H9 (cell line): ENCODE measurements at regions not wholly inside any gene's neighbourhood (a gene's known extent, or its start where the extent isn't known, plus 50 kb on each side); places are given as distances from the start of the nearest gene placed in this dataset.

Experiments
- DNase-seq: peaks from one replicate; pipeline ENCODE4 v3.0.0-alpha.2; 2017
- H2AFZ ChIP-seq: one replicate; pipeline ENCODE4 v1.6.1; 2013; ENCODE audit warnings: mild to moderate bottlenecking, low read length, control low read depth, moderate library complexity
- H2AK5ac ChIP-seq: 2 replicates; pipeline ENCODE4 v1.6.1; 2013; ENCODE audit warnings: low read length, control low read depth, mixed read lengths; ENCODE audit not compliant: insufficient read length
- H2BK120ac ChIP-seq: one replicate; pipeline ENCODE4 v1.6.1; 2013; ENCODE audit warnings: low read depth, mild to moderate bottlenecking, low read length, control low read depth, inconsistent platforms; ENCODE audit not compliant: poor library complexity, severe bottlenecking
- H2BK12ac ChIP-seq: 2 replicates; pipeline ENCODE4 v1.6.1; 2013; ENCODE audit warnings: low read length, control low read depth, mixed read lengths, low read depth; ENCODE audit not compliant: insufficient read length
- H2BK15ac ChIP-seq: 2 replicates; pipeline ENCODE4 v1.6.1; 2013; ENCODE audit warnings: low read depth, low read length, control low read depth
- H2BK20ac ChIP-seq: one replicate; pipeline ENCODE4 v1.6.1; 2013; ENCODE audit warnings: low read depth, mild to moderate bottlenecking, low read length, control low read depth, inconsistent platforms; ENCODE audit not compliant: poor library complexity, severe bottlenecking
- H2BK5ac ChIP-seq: 2 replicates; pipeline ENCODE4 v1.6.1; 2013; ENCODE audit warnings: low read length, control low read depth, mixed read lengths; ENCODE audit not compliant: insufficient read length
- H3K14ac ChIP-seq: 2 replicates; pipeline ENCODE4 v1.6.1; 2013; ENCODE audit warnings: low read length, control low read depth; ENCODE audit not compliant: insufficient read depth
- H3K18ac ChIP-seq: 2 replicates; pipeline ENCODE4 v1.6.1; 2013; ENCODE audit warnings: low read depth, mild to moderate bottlenecking, mixed read lengths, low read length, control low read depth; ENCODE audit not compliant: insufficient read length
- H3K23ac ChIP-seq: 2 replicates; pipeline ENCODE4 v1.6.1; 2013; ENCODE audit warnings: low read length, control low read depth, mixed read lengths, low read depth; ENCODE audit not compliant: insufficient read length
- H3K23me2 ChIP-seq: 2 replicates; pipeline ENCODE4 v1.6.1; 2013; ENCODE audit warnings: low read depth, mild to moderate bottlenecking, mixed read lengths, low read length, control low read depth; ENCODE audit not compliant: insufficient read length, poor library complexity, severe bottlenecking
- H3K27ac ChIP-seq: 2 replicates; pipeline ENCODE4 v1.5.1; 2013; ENCODE audit warnings: low read length, control low read depth, mixed read lengths, low read depth; ENCODE audit not compliant: insufficient read length
- H3K27me3 ChIP-seq: 2 replicates; pipeline ENCODE4 v1.6.1; 2013; ENCODE audit warnings: low read length, control low read depth, inconsistent platforms; ENCODE audit not compliant: insufficient read depth
- H3K4ac ChIP-seq: 2 replicates; pipeline ENCODE4 v1.6.1; 2013; ENCODE audit warnings: low read depth, mild to moderate bottlenecking, control low read depth, inconsistent platforms, low read length, moderate library complexity
- H3K4me1 ChIP-seq: 2 replicates; pipeline ENCODE4 v1.6.1; 2013; ENCODE audit warnings: low read length, control low read depth, inconsistent platforms; ENCODE audit not compliant: insufficient read depth
- H3K4me2 ChIP-seq: 2 replicates; pipeline ENCODE4 v1.6.1; 2013; ENCODE audit warnings: low read length, control low read depth, mixed read lengths; ENCODE audit not compliant: insufficient read length, insufficient read depth
- H3K56ac ChIP-seq: 2 replicates; pipeline ENCODE4 v1.6.1; 2013; ENCODE audit warnings: low read depth, mild to moderate bottlenecking, mixed read lengths, low read length, control low read depth; ENCODE audit not compliant: insufficient read length
- H3K79me1 ChIP-seq: 2 replicates; pipeline ENCODE4 v1.6.1; 2013; ENCODE audit warnings: low read depth, mild to moderate bottlenecking, moderate library complexity, low read length, control low read depth, inconsistent platforms; ENCODE audit not compliant: insufficient read depth, poor library complexity, severe bottlenecking
- H3K79me2 ChIP-seq: 2 replicates; pipeline ENCODE4 v1.6.1; 2013; ENCODE audit warnings: low read length, control low read depth, inconsistent platforms; ENCODE audit not compliant: insufficient read depth
- H3K9ac ChIP-seq: 2 replicates; pipeline ENCODE4 v1.6.1; 2013; ENCODE audit warnings: low read length, control low read depth, mixed read lengths; ENCODE audit not compliant: insufficient read length; ENCODE audit errors: extremely low read depth
- H3K9me3 ChIP-seq: one replicate; pipeline ENCODE4 v1.6.1; 2013; ENCODE audit warnings: low read depth, low read length, inconsistent platforms; ENCODE audit not compliant: control insufficient read depth
- H3T11ph ChIP-seq: one replicate; pipeline ENCODE4 v1.6.1; 2013; ENCODE audit warnings: mild to moderate bottlenecking, low read length, control low read depth, inconsistent platforms
- H4K20me1 ChIP-seq: one replicate; pipeline ENCODE4 v1.6.1; 2013; ENCODE audit not compliant: control insufficient read depth, insufficient read length, insufficient read depth
- H4K5ac ChIP-seq: 2 replicates; pipeline ENCODE4 v1.6.1; 2013; ENCODE audit warnings: low read depth, mild to moderate bottlenecking, mixed read lengths, low read length, control low read depth; ENCODE audit not compliant: insufficient read length
- H4K8ac ChIP-seq: replicated peaks from 2 replicates; pipeline ENCODE4 v1.6.1; 2013; ENCODE audit warnings: low read length, control low read depth, mixed read lengths, low read depth; ENCODE audit not compliant: insufficient read length
- H4K91ac ChIP-seq: 2 replicates; pipeline ENCODE4 v1.6.1; 2013; ENCODE audit warnings: low read depth, mild to moderate bottlenecking, moderate library complexity, mixed read lengths, low read length, control low read depth; ENCODE audit not compliant: insufficient read length
- H3K27ac Mint-ChIP-seq, 3 experiments: 2 replicates in 2 of 3; 3 replicates in 1 of 3; pipeline ENCODE4 v1.8.0; 2020 to 2021; ENCODE audit warnings: mixed read lengths in 3 of 3, mild to moderate bottlenecking in 1 of 3, moderate library complexity in 1 of 3
- H3K27me3 Mint-ChIP-seq: 2 replicates; pipeline ENCODE4 v1.8.0; 2021; ENCODE audit warnings: low read depth, mild to moderate bottlenecking, moderate library complexity, mixed read lengths
- H3K36me3 Mint-ChIP-seq, 3 experiments: 2 replicates in 2 of 3; 3 replicates in 1 of 3; pipeline ENCODE4 v1.8.0; 2020 to 2021; ENCODE audit warnings: low read depth in 3 of 3, mixed read lengths in 3 of 3; ENCODE audit not compliant: insufficient read depth in 1 of 3
- H3K4me1 Mint-ChIP-seq, 2 experiments: 2 replicates each; pipeline ENCODE4 v1.8.0; 2020; ENCODE audit warnings: mixed read lengths in 2 of 2
- H3K4me3 Mint-ChIP-seq, 2 experiments: 2 replicates in 1 of 2; 3 replicates in 1 of 2; pipeline ENCODE4 v1.8.0; 2020 to 2021; ENCODE audit warnings: mild to moderate bottlenecking in 2 of 2, mixed read lengths in 2 of 2, moderate library complexity in 1 of 2
- H3K9me3 Mint-ChIP-seq, 2 experiments: 2 replicates in 1 of 2; 3 replicates in 1 of 2; pipeline ENCODE4 v1.8.0; 2020; ENCODE audit warnings: mild to moderate bottlenecking in 2 of 2, mixed read lengths in 2 of 2, moderate library complexity in 1 of 2
- CTCF ChIP-seq: fragments of 200-600 bp; sonication (generic); conservative IDR thresholded peaks from 3 replicates; pipeline ENCODE4 v1.8.0; 2021; ENCODE audit warnings: antibody characterized with exemption, mild to moderate bottlenecking
- WGBS: extraction: QIAGEN DNeasy Blood & Tissue Kit; methylation state at CpG from one replicate; pipeline ENCODE4 v1.1.7; 2013; ENCODE audit warnings: missing lambda C conversion rate, low lambda C conversion rate, mixed read lengths; ENCODE audit not compliant: insufficient read length; ENCODE audit errors: extremely low coverage; 5-methylcytosine and 5-hydroxymethylcytosine counted together

- Histone ChIP-seq H2BK5ac (no peak overlapping the region), H2AFZ (peak overlapping the region; percentile 79), H4K20me1 (no peaks in the 10 kb centered on the region), H3K4ac (no peak overlapping the region), H4K5ac (no peak overlapping the region), H3K79me2 (no peaks in the 10 kb centered on the region), H3K79me1 (no peaks in the 10 kb centered on the region), H3T11ph (no peak overlapping the region), H3K23me2 (no peaks in the 10 kb centered on the region), H2BK120ac (no peak overlapping the region), H3K27me3 (no peaks in the 10 kb centered on the region), H3K9ac (no peak overlapping the region), H4K91ac (no peak overlapping the region), H2AK5ac (no peak overlapping the region), H3K18ac (peak overlapping the region; percentile 80), H3K27ac (no peak overlapping the region), H3K4me2 (peak overlapping the region; percentile 49), H2BK15ac (no peak overlapping the region), H2BK20ac (no peak overlapping the region), H3K23ac (no peak overlapping the region), H3K9me3 (no peaks in the 10 kb centered on the region), H3K4me1 (no peaks in the 10 kb centered on the region), H2BK12ac (no peak overlapping the region), H3K56ac (no peak overlapping the region), H4K8ac (peak overlapping the region; percentile 24), H3K14ac (peak overlapping the region; percentile 89)
- no peak for DNase-seq
- TF ChIP-seq CTCF: no peak
- Mint-ChIP-seq H3K4me3 (peak overlapping the region; percentile 51 to 59), H3K4me1 (peaks cover 13 to 20% of the 10 kb centered on the region in 2 experiments), H3K36me3 (peaks cover 0 to 3% (median 0%) of the 10 kb centered on the region in 3 experiments; a peak in 1 of 7 replicates), H3K9me3 (peaks cover 0 to 2% of the 10 kb centered on the region in 2 experiments; a peak in 1 of 5 replicates), H3K27ac (peak overlapping the region; percentile 19 to 72 (median 29); a peak in 5 of 7 replicates), H3K27me3 (peaks cover 4% of the 10 kb centered on the region)
- no CpG with 5 or more reads among the region's 11 CpGs for WGBS
Observed at GRCh38 chr3:135503065-135503759, 462.3 kb upstream of the PPP2R3A start.
